Skin of body (tissue), 1 donor: ENCODE measurements at regions not wholly inside any gene's neighbourhood (a gene's known extent, or its start where the extent isn't known, plus 50 kb on each side); places are given as distances from the start of the nearest gene placed in this dataset.
"Not testable (repeated sequence)": the region's sequence is repeated elsewhere in the genome, so short reads cannot be mapped to it uniquely, and the experiment has no call there.

Source experiments
- DNase-seq: peaks from one replicate; lab custom pipeline; 2025; lab: John Stamatoyannopoulos, UW

DNA sequence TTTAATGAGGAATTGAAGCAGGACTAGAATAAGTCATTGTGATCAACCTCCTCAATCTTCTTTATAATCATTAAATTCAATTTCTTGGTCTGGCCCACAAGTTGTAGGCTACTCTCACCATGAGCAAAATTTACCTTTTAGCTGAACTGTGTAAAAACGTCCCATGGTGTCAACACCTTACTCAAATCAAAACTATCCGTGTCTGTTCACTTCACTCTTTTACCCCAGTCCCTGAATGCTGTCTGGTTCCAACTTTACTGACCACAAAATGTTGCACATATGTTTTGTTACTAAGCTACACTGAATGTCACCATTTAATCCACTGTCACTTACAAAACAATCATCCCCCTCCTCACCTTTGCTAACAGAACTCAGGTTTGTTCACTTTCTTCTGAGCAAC is 951.6 kb upstream of the SLC39A10 start:
- DNase-seq: no peak

DNA sequence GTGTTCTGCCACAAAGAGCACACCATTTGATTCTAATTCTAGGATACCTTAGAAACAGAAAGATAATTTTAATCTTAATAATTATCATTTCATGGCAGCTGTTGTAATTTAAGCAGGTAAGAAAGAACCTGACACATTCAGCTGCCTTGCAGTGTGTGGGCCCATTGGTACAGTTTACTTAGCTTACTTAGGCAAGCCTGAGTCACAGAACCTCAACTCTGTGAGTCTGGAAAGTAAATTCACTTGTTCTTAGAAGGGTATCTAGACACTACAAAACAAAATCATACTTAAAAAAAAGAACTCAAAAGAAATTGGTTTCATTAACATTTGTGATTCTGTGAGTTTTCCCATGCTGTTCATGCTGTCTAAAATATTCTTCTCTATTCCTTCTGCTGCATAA is 956.3 kb upstream of the SLC39A10 start:
- no peak for DNase-seq

DNA sequence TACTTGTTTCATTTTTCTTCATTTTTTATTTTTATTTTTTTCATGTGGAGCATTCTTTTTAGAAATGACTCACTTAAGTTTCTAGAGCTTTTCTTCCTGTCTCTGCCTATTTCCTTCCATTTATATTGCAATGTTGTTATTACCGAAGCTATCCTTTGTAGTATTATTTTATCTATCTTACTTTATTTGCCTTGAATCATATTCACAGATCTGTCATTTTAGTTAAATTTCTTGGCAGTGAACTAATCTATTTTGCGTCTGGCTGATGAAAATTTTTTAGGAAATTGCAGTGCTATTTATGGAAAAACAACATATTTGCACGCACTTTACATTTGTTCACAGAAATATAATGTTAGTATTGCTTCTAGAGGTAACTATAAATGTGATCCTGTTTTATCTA is 956.9 kb upstream of the SLC39A10 start:
- DNase-seq: no peak

DNA sequence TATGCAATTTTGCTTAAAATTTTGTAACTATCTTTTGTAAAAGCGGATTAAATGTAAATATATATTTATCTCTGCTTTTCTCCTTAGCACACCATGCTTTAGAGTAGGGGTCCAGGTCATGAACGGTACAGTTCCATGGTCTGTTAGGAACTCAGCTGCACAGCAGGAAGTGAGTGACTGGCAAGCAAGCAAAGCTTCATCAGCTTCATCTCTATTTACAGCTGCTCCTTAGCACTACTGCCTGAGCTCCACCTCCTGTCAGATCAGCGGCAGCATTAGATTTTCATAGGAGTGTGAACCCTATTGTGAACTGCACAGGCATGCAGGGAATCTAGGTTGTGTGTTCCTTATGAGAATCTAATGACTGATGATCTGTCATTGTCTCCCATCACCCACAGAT is 959.0 kb upstream of the SLC39A10 start:
- DNase-seq: no peak

DNA sequence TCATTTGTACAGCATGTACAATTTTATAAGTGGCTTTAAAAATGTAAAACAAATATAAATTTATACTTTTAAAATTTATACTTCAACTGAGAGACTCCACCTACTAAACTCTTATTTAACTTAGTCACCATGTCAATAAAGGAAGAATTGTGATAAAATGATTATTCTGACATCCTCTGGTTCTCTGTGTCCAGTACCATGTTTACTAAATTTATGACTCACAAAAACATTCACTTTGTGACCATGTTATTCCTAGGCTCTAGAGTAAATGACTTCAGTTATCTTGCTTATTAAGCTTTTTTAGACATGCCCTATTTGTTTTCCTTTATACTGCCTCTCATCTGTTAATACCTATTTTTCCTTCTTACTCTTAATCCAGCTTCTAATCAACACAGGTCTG is 959.6 kb upstream of the SLC39A10 start:
- DNase-seq: no peak

DNA sequence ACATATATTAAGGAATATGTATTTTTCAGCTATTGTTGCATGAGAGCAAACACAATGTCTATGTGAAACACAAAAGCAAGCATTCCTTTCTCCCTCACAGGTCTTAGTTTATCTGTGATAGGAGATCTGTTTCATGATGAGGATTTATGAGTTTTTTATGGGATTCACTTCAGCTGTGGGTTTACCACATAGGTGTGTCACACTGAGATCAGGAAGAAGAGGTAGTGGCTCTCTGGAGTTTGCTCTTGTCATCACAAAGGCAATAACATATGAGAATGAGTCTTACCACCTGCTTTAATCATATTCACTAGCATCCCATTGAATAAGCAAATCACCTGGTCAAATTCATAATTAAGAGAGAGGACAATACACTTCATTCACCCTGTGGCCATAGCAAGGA is 960.3 kb upstream of the SLC39A10 start:
- no peak for DNase-seq

DNA sequence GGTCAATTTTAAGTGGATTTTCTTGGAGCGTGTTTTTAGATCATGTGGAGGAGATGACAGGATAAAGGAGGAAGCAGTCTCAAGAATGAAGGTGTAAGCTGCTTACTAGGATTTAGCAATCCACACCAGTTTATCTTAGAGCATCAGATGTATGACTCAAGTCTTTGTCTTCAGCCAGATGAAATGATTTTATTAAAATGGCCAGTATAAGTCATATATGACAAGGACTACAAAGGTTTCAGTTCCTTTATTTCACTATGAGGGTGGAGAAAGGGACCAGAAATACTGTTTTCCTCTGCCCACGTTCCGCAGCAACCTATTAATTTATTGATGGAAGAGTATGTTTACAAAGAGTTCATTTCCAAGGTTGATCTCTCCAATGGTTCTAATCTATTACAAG is 970.5 kb upstream of the SLC39A10 start:
- DNase-seq: no peak

DNA sequence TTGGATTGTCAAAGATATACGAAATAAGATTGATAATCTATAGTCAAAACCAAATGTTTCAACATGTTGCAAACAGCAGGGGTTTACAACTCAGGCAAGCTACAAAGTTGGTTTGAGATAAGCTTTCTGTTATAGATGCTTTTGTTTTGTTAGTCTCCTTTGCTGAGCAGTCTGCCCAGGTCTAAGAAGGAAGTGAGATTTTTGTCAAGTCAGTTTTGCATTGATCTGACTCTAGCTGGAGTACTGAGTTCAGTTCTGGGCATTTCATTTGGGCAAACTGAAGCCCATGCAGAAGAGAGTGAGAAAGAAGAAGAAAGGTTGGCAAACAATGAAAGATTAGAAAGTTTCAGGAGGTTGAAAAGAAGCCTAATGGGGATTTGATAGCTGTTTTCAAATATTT is 983.0 kb upstream of the SLC39A10 start:
- no peak for DNase-seq

DNA sequence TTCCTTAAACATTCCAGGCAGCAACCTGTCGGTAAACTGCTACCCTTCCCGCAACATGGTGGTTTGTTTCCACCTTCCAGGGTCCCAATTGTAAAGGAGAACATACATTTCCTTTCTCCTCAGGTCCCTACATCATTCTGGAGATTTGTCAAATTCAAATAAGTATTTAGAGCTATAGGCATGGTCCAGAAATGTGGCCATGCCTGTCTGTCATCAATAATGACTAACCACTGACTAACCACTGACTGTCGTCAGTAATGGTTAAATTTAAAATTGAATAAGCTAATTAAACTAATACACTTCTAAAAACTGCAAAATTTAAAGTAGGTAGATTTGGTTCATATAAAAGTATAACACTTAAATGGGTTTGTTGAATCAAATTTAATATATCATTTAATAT is 984.0 kb upstream of the SLC39A10 start:
- DNase-seq: no peak

DNA sequence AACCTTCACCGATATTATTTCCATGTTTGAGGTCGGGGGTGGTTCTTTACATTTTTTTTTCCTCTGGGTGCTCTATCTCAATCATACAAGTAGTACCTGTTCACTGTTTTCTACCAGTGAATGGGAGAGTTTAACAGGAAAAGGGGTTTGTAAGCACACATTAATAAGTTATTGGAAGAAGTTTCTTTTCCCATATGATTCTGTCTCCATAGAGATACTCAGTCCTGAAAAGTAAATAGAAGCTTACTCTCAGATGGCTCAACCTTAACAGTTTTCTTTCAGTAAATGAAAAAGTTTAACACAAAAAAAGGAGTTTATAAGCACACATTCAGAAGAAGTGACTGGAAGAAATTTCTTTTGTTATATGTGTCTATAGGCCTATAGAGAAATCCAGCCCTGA is 995.6 kb upstream of the SLC39A10 start:
- DNase-seq: no peak

DNA sequence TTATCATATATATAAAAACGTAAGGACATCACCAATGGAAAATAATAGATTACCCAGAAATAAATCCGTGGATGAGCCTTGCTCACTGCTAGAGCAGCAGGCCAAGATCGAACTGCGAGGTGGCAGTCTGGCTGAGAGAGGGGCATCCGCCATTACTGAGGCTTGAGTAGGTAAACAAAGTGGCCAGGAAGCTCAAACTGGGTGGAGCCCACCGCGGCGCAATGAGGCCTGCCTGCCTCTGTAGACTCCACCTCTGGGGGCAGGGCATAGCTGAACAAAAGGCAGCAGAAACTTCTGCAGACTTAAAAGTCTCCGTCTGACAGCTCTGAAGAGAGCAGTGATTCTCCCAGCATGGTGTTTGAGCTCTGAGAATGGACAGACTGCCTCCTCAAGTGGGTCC is 1018.0 kb upstream of the SLC39A10 start:
- DNase-seq: not testable (repeated sequence)

DNA sequence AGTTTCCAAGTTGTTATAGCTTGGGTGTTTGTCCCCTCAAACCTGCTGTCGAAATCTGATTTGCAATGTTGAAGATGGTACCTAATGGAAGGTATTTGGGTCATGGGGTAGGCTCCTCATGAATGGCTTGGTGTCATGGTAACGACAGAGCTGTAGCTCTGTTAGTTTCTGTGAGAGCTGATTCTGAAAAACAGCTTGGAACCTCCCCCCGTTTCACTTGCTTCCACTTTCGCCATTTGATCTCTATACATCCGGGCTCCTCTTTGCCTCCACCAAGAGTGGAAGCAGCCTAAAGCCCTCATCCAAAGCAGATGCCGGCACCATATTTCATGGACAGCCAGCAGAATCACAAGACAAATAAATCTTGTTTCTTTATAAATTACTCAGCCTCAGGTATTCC is 1035.1 kb upstream of the SLC39A10 start:
- no peak for DNase-seq

DNA sequence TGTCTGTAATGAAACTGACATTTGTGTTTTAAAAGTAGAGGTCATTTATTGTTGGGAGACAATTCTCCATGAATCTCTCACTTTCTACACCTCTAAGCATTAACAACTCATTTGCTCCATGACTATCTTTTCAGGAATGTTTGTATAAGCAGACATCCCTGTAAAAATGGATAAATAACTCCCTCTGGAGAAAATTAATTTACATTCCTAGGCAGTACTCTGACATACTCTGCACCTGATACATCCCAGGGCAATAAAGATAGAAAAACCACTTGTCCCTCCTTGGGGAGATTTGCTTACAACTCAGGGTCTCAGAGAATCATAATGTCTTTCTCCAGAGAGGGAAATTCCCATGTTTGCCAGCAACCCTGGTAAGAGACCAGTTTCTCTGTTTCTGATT is 1037.7 kb upstream of the SLC39A10 start:
- no peak for DNase-seq

DNA sequence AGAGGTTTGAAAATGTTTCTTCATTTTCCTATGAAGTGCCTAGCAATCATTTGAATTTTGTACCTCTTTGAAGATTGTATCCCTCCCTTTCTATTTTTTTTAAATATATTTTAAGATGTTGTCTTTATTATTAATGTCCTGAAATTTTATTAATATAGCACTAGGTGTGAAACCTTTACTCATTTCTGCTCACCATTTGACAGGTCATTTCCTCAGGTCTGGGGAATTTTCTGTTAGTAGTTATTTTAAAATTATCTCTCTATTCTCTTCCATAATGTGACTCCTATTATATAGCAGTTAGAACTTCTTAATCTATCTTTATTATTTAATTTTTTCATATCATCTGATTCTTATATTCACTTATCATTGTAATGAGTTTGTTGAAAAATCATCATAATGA is 1038.6 kb upstream of the SLC39A10 start:
- DNase-seq: no peak

DNA sequence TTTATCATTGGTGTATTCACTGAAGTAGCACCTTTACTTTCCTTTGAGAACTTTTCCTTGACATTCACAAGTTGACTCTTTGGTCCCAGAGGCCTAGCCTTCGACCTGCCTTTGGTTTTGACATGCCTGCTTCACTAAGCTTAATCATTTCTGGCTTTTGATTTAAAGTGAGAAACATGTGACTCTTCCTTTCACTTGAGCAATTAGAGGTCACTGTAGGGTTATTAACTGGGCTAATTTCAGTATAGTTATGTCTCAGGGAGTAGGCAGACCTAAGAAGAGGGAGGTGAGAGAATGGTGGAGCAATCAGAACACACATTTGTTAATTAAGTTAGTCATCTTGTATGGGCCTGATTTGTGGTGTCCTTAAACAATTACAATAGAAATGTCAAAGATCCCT is 1040.7 kb upstream of the SLC39A10 start:
- no peak for DNase-seq

DNA sequence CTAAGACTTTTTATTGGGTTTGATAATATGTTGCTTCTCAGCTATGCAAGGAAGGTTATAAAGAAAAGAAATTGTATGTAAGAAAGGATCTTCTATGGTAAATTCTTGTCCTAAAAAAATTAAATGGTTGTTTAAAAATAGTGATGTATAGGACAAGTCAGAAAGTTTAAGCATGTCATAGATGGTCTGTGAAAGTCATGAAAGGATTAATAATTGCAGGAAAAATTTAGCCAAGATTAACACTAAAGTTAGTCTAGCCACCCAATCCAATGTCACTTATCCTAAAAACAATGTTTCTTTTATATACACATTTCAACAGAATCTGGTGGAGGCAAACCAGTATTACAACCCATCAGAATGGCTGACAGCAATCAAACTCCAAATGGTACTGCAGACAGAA is 1046.7 kb upstream of the SLC39A10 start:
- DNase-seq: no peak

DNA sequence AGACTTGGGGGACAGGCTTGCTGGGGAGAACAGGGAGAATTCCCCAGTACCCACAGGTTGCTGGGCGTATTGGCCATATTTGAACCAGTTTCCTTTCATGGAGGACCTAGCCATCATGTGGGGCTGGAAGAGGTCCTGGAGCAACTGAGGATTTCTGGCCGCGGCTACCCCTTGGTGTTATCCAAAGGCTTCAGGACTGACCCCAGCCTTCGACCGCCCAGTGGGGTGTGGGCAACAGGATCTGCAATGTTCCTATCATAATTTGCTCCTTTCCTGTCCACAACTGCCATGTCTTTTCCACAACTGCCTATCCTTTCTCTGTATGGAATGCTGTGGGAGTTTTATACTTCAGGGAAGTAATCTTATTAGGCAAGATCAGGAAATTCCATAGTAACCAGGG is 1053.6 kb upstream of the SLC39A10 start:
- DNase-seq: no peak

DNA sequence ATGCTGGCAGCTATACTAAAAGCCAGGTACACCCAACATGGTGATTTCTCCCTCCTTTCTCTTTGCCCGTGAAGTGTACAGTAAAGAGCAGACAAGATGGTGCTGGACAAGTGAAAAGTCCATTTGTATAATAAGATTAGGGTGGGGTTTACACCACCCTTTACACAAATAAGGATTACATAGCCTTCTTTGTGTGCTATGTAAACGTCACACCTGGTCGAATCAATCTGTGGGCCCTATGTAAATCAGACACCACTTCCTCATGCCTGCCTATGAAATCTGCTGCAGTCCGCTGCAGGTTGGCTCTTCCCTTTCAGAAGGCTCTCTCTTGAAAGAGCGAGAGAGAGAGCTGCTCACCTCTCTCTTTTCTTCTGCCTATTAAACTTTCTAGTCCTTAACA is 1054.3 kb upstream of the SLC39A10 start:
- no peak for DNase-seq

DNA sequence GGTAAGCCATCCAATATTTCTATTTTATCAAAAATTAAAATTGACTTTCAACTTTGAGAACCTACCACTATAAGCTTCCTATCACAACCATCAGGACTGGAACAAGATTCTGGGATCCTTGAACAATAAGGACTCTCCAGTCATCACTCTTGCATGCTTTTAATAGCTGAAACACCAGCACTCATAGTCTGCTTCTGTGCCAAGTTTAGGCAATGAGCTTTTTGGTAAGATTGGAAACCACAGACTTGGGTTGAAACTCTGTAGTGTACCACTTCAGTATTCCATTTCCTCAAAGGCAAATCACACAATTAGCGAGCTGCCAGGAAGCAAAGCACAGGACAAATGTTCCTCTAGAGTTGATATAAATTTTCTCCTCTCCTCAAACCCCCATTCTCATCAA is 1065.8 kb upstream of the SLC39A10 start:
- no peak for DNase-seq

DNA sequence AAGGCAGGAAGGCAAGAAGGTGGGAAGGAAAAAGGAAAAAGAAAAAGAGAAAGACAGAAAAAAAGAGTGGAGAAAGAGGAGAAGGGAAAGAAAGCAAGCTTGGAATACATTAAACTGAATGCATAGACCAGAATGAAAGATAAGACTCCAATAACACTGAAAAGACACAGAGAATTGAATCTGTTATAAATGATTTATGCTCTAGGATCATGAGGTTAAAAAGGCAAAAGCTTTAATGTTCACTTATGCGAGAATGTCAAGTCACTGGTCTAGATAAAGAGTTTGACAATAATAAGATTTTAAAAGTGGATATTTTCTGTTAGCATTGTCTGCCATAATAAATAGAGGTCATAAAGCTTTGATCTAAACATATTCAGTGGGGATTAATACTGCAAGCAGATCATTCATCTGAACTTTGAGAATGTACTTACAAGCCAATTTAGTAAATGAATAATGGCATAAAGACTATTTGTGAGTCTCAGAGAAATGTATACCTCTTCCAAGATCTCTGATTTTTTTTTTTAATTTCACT is 1069.2 kb upstream of the SLC39A10 start:
- no peak for DNase-seq

DNA sequence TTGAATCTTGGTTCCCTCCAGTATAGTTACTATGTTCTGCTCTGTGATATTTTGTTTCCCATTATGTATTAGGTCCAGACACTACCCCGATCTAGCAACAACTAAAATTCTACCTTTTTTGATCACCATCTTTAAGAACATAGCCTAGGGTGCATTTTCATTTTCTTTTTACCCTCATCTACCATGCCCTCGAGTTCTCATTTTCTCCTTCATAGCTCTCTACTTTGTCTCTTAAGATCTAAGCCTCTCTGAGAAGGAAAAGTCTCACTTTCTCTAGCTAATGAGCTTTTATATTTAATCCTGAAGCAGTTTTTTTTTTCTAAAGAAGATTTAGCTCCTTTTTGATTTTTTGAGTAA is 1089.4 kb upstream of the SLC39A10 start:
- no peak for DNase-seq

DNA sequence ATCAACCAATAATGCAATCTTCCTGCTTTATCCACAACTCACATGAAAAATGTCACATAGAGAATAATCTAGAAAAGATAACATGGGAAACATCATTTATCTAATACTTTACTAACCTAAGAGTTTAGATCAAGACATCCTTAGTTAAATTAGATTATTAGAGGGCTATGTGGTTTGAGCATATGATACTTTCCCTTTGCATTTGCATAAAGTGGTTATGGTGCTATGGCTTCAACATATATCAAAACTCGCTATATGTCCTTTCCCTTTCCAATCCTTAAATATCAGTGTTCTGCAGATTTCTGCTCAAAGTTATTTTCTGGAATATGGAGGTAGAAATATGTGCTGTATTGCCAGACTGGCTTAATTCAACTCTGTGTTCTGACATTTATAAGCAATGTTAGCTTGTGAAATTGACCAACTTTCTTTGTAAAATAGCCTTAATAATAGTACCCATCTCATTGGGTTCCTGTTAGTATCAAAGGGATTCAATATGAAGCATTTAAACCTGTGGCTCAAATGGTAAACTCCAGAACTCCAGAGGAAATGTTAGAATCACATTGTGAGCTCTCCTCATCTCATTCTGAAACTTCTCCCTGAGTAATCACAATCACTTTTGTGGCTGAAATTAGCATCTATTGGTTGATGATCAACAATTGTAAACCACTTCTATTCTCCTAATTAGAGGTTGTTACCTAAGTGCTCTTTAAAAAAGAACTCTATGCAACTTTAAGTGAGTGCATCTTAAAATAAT is 1089.9 kb upstream of the SLC39A10 start:
- no peak for DNase-seq

DNA sequence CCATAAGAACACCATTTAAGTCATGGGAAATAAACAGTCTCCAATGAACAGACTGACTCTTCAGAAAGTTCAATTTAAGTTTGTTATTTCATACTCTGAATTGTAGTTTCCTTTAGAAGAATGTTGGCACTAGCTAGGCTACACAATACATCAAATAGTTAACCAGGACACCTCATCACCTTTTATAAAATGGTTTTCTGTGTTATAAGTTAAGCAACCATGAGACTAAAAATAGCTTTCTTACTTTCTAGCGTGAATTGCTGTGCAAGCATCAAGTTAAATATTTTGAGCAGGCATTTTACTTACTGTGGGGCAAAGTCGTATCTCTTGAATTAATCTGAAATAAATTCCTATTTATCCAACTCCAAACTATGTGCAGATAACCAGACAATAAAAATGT is 1092.6 kb upstream of the SLC39A10 start:
- no peak for DNase-seq

DNA sequence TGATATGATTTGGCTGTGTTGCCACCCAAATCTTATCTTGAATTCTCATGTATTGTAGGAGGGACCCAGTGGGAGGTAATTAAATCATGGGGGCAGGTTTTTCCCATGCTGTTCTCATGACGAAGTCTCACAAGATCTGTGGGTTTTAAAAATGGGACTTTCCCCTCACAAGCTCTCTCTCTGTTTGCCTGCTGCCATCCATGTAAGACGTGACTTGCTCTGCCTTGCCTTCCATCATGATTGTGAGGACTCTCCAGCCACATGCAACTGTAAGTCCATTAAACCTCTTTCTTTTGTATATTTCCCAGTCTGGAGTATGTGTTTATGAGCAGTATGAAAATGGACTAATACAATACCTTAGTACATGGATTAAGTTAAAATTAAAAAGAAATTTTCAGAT is 1094.7 kb upstream of the SLC39A10 start:
- no peak for DNase-seq
